ENCODE measurements at regions not wholly inside any gene's neighbourhood (a gene's known extent, or its start where the extent isn't known, plus 50 kb on each side); places are given as distances from the start of the nearest gene placed in this dataset.

- Histone ChIP-seq H3K36me3 (ENCODE audit: insufficient read depth, low read length) (peaks cover 3% of the 10 kb centered on the region; the same call in 1 of the 2 replicates), H2AFZ (ENCODE audit: low read length, unreplicated experiment) (no peak overlapping the region), H3K27ac (ENCODE audit: low read depth, low read length) (peak overlapping the region; percentile 96), H3K4me1 (ENCODE audit: control insufficient read depth, insufficient read depth, low read length, unreplicated experiment) (peaks cover 40% of the 10 kb centered on the region), H3K4me3 (ENCODE audit: low read depth, low read length) (peak overlapping the region; percentile 6; the same call in 1 of the 2 replicates), H3K79me2 (ENCODE audit: control insufficient read depth, insufficient read depth, low read length, unreplicated experiment) (no peaks in the 10 kb centered on the region), H3K27me3 (ENCODE audit: insufficient read depth, low read length) (no peaks in the 10 kb centered on the region)
Observed at GRCh38 chr7:116433246-116433645, 66.3 kb upstream of the CAV2 start.

DNA sequence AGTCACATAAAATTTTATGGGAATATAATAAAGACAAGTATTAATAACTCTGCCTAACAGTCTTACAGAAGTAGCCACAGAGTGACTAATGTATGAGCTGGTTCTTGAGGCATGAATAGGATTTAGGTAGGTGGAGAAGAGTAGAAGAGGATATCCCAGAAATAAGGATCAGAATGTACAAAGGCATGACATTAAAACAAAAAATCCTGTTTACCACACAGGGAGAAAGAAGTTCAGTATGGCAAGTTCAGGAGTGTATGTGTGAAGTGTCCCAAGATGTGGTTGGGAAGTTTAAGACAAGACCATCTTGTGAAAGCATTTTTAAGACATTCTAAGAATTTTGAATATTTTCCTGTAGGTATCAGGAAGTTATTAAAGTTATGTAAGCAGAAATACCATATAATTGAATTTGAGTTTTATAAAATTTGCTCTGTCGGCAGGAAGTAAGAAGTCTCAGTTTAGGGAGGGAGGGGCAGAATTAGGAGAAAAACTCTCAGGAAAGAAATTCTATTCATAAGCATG, 64.7 kb upstream of the CAV2 start:
- H3K27ac ChIP-seq (ENCODE audit: low read depth, low read length), result peak overlapping the region; percentile 96
- H3K4me1 ChIP-seq (ENCODE audit: control insufficient read depth, insufficient read depth, low read length, unreplicated experiment), result peaks cover 47% of the 10 kb centered on the region
- H2AFZ ChIP-seq (ENCODE audit: low read length, unreplicated experiment), result peak overlapping the region; percentile 61
- H3K36me3 ChIP-seq (ENCODE audit: insufficient read depth, low read length), result no peaks in the 10 kb centered on the region
- peak overlapping the region; percentile 20 for H3K4me3 ChIP-seq (ENCODE audit: low read depth, low read length)
- H3K79me2 ChIP-seq (ENCODE audit: control insufficient read depth, insufficient read depth, low read length, unreplicated experiment), result no peaks in the 10 kb centered on the region
- no peaks in the 10 kb centered on the region for H3K27me3 ChIP-seq (ENCODE audit: insufficient read depth, low read length)

DNA sequence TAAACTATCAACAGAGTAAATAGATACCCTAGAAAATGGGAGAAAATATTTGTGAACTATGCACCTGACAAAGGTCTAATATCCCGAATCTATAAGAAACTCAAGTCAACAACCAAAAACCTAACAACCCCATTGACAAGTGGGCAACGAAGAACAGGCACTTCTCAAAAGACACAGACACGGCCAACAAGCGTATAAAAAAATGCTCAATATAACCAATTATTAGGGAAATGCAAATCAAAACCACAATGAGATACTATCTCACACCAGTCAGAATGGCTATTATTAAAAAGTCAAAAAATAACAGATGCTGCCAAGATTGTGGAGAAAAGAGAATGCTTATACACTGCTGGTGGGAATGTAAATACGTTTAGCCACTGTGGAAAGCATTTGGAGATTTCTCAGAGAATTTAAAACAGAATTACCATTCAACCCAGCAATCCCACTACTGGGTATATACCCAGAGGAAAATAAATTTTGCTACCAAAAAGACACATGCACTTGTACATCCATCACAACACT, 63.2 kb upstream of the CAV2 start:
- no peaks in the 10 kb centered on the region for H3K79me2 ChIP-seq (ENCODE audit: control insufficient read depth, insufficient read depth, low read length, unreplicated experiment)
- H3K27me3 ChIP-seq (ENCODE audit: insufficient read depth, low read length), result no peaks in the 10 kb centered on the region
- peaks cover 59% of the 10 kb centered on the region for H3K4me1 ChIP-seq (ENCODE audit: control insufficient read depth, insufficient read depth, low read length, unreplicated experiment)
- no peak overlapping the region for H3K4me3 ChIP-seq (ENCODE audit: low read depth, low read length)
- H3K36me3 ChIP-seq (ENCODE audit: insufficient read depth, low read length), result no peaks in the 10 kb centered on the region
- peak overlapping the region; percentile 96 for H3K27ac ChIP-seq (ENCODE audit: low read depth, low read length)
- H2AFZ ChIP-seq (ENCODE audit: low read length, unreplicated experiment), result no peak overlapping the region

GRCh38 chr7:116438267-116438666, 61.3 kb upstream of the CAV2 start:
- no peak overlapping the region; the same call in 1 of the 2 replicates for H3K27ac ChIP-seq (ENCODE audit: low read depth, low read length)
- H3K27me3 ChIP-seq (ENCODE audit: insufficient read depth, low read length), result no peaks in the 10 kb centered on the region
- no peaks in the 10 kb centered on the region for H3K36me3 ChIP-seq (ENCODE audit: insufficient read depth, low read length)
- H3K79me2 ChIP-seq (ENCODE audit: control insufficient read depth, insufficient read depth, low read length, unreplicated experiment), result no peaks in the 10 kb centered on the region
- no peak overlapping the region for H2AFZ ChIP-seq (ENCODE audit: low read length, unreplicated experiment)
- no peak overlapping the region for H3K4me3 ChIP-seq (ENCODE audit: low read depth, low read length)
- peaks cover 59% of the 10 kb centered on the region for H3K4me1 ChIP-seq (ENCODE audit: control insufficient read depth, insufficient read depth, low read length, unreplicated experiment)

DNA sequence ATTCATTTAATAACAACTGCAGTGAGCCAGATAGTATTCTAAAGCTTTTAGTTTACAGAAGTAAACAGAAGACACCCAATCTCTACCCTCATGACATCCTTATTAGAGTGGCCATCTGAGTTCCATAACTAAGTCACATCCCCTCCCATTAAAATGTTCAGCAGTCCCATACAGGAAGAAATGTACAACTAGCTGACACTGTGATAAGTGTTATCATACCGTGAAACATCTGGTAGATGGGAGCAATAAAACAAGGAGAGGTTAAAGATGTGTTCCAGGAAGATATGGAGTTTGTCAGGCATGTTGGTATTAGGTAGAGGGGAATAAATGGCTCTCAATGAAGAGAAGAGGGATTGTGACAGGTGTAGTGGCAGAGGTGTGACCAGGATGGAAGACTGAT, 60.5 kb upstream of the CAV2 start:
- H2AFZ ChIP-seq (ENCODE audit: low read length, unreplicated experiment), result no peak overlapping the region
- no peaks in the 10 kb centered on the region for H3K27me3 ChIP-seq (ENCODE audit: insufficient read depth, low read length)
- no peaks in the 10 kb centered on the region for H3K79me2 ChIP-seq (ENCODE audit: control insufficient read depth, insufficient read depth, low read length, unreplicated experiment)
- H3K4me1 ChIP-seq (ENCODE audit: control insufficient read depth, insufficient read depth, low read length, unreplicated experiment), result peaks cover 59% of the 10 kb centered on the region
- H3K36me3 ChIP-seq (ENCODE audit: insufficient read depth, low read length), result no peaks in the 10 kb centered on the region
- 0 out of 2 replicates have a peak overlapping the region, but pooled peaks have one; percentile 31 for H3K27ac ChIP-seq (ENCODE audit: low read depth, low read length)
- H3K4me3 ChIP-seq (ENCODE audit: low read depth, low read length), result no peak overlapping the region

- H2AFZ ChIP-seq (ENCODE audit: low read length, unreplicated experiment), result peak overlapping the region; percentile 24
- H3K4me1 ChIP-seq (ENCODE audit: control insufficient read depth, insufficient read depth, low read length, unreplicated experiment), result peaks cover 55% of the 10 kb centered on the region
- H3K27ac ChIP-seq (ENCODE audit: low read depth, low read length), result peak overlapping the region; percentile 31; the same call in 1 of the 2 replicates
- H3K27me3 ChIP-seq (ENCODE audit: insufficient read depth, low read length), result no peaks in the 10 kb centered on the region
- H3K79me2 ChIP-seq (ENCODE audit: control insufficient read depth, insufficient read depth, low read length, unreplicated experiment), result no peaks in the 10 kb centered on the region
- no peaks in the 10 kb centered on the region for H3K36me3 ChIP-seq (ENCODE audit: insufficient read depth, low read length)
- no peak overlapping the region for H3K4me3 ChIP-seq (ENCODE audit: low read depth, low read length)
Observed at GRCh38 chr7:116439841-116440549, 59.5 kb upstream of the CAV2 start.

GRCh38 chr7:116441534-116441933, 58.0 kb upstream of the CAV2 start:
- no peak overlapping the region for H3K4me3 ChIP-seq (ENCODE audit: low read depth, low read length)
- peaks cover 56% of the 10 kb centered on the region for H3K4me1 ChIP-seq (ENCODE audit: control insufficient read depth, insufficient read depth, low read length, unreplicated experiment)
- no peaks in the 10 kb centered on the region for H3K36me3 ChIP-seq (ENCODE audit: insufficient read depth, low read length)
- no peaks in the 10 kb centered on the region for H3K79me2 ChIP-seq (ENCODE audit: control insufficient read depth, insufficient read depth, low read length, unreplicated experiment)
- H3K27me3 ChIP-seq (ENCODE audit: insufficient read depth, low read length), result no peaks in the 10 kb centered on the region
- H3K27ac ChIP-seq (ENCODE audit: low read depth, low read length), result peak overlapping the region; percentile 88
- peak overlapping the region; percentile 52 for H2AFZ ChIP-seq (ENCODE audit: low read length, unreplicated experiment)

- Histone ChIP-seq H3K27me3 (ENCODE audit: insufficient read depth, low read length) (no peaks in the 10 kb centered on the region), H3K4me3 (ENCODE audit: low read depth, low read length) (no peak overlapping the region), H2AFZ (ENCODE audit: low read length, unreplicated experiment) (no peak overlapping the region), H3K36me3 (ENCODE audit: insufficient read depth, low read length) (no peaks in the 10 kb centered on the region), H3K79me2 (ENCODE audit: control insufficient read depth, insufficient read depth, low read length, unreplicated experiment) (no peaks in the 10 kb centered on the region), H3K27ac (ENCODE audit: low read depth, low read length) (peak overlapping the region; percentile 88), H3K4me1 (ENCODE audit: control insufficient read depth, insufficient read depth, low read length, unreplicated experiment) (peaks cover 69% of the 10 kb centered on the region)
Observed at GRCh38 chr7:116443101-116443523, 56.4 kb upstream of the CAV2 start.

- peak overlapping the region; percentile 88 for H3K27ac ChIP-seq (ENCODE audit: low read depth, low read length)
- H3K4me3 ChIP-seq (ENCODE audit: low read depth, low read length), result no peak overlapping the region
- no peaks in the 10 kb centered on the region for H3K36me3 ChIP-seq (ENCODE audit: insufficient read depth, low read length)
- H3K4me1 ChIP-seq (ENCODE audit: control insufficient read depth, insufficient read depth, low read length, unreplicated experiment), result peaks cover 74% of the 10 kb centered on the region
- H3K79me2 ChIP-seq (ENCODE audit: control insufficient read depth, insufficient read depth, low read length, unreplicated experiment), result no peaks in the 10 kb centered on the region
- H2AFZ ChIP-seq (ENCODE audit: low read length, unreplicated experiment), result no peak overlapping the region
- no peaks in the 10 kb centered on the region for H3K27me3 ChIP-seq (ENCODE audit: insufficient read depth, low read length)
Observed at GRCh38 chr7:116443646-116444045, 55.9 kb upstream of the CAV2 start.

GRCh38 chr7:116445447-116446211, 53.9 kb upstream of the CAV2 start:
- H3K36me3 ChIP-seq (ENCODE audit: insufficient read depth, low read length), result no peaks in the 10 kb centered on the region
- no peaks in the 10 kb centered on the region for H3K27me3 ChIP-seq (ENCODE audit: insufficient read depth, low read length)
- H3K27ac ChIP-seq (ENCODE audit: low read depth, low read length), result peak overlapping the region; percentile 40; the same call in 1 of the 2 replicates
- H2AFZ ChIP-seq (ENCODE audit: low read length, unreplicated experiment), result no peak overlapping the region
- no peaks in the 10 kb centered on the region for H3K79me2 ChIP-seq (ENCODE audit: control insufficient read depth, insufficient read depth, low read length, unreplicated experiment)
- H3K4me3 ChIP-seq (ENCODE audit: low read depth, low read length), result no peak overlapping the region
- H3K4me1 ChIP-seq (ENCODE audit: control insufficient read depth, insufficient read depth, low read length, unreplicated experiment), result peaks cover 66% of the 10 kb centered on the region

Data from ACC112 (cell line).